NCI-H345 treated with DMSO at 0.1 percent for 48 hours (cell line): ENCODE measurements at regions not wholly inside any gene's neighbourhood (a gene's known extent, or its start where the extent isn't known, plus 50 kb on each side); places are given as distances from the start of the nearest gene placed in this dataset.
"Not testable (repeated sequence)": the region's sequence is repeated elsewhere in the genome, so short reads cannot be mapped to it uniquely, and the experiment has no call there.

ENCODE experiments used
- DNase-seq: peaks from one replicate; lab custom pipeline; 2025; ENCODE audit not compliant: unreplicated experiment; lab: John Stamatoyannopoulos, UW

DNA sequence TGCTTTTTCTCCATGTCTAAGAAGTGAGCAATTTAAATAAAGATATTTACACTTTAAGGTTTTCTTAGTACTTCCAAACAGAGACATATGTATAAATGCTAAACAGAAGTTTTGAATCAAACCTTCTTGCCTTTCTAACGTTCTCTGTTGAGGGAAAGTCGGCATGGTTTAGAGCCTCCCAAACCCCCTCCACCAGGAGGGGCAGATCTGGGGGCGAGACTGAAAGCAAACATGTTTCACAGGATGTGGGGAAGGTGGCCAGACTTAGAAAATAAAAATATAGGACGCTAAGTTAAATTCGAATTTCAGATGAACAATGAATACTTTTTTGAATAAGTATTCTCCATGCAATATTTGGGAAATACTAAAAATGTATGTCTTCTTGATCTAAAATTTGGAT, 208.3 kb upstream of the SHH start:
- DNase-seq = no peak

DNA sequence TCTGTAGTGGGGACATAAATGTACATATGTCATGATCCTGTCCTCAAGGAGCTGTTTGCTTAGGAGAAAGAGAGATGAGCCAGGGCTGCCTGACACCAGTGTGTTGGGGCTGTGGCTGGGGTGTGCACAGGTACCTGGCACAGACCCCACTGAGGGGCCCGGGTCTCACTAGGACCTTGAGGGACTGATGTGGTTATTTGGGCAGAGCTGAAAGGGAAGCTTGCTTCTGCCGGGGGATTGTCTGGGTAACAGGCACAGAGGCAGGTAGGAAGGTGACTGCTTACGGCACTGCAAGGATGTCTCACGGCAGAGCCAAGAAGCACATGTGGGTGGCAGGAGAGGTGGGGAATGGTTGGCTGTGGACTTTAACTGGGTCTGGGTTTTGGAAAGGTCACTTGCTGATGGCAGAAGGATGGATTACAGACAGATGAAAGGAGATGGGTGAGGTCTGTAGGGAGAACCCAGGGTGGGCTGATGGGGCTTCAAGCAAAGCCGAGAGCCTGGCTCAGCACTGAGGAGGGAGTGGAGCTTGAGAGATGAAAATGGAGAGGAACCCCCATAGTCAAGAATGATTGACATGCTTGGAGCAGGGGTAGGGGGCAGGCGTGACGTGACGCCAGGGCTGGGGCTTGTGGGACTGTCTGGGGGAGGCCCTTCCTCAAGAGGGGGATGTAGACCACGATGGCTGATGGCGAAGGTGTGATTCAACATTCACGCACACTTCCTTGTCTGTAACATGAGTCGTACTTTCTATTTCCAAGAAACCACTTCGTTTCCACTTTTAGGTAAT, 207.7 kb upstream of the SHH start:
- no peak for DNase-seq

GRCh38 chr7:156019308-156019707, 207.0 kb upstream of the SHH start:
- no peak for DNase-seq

DNA sequence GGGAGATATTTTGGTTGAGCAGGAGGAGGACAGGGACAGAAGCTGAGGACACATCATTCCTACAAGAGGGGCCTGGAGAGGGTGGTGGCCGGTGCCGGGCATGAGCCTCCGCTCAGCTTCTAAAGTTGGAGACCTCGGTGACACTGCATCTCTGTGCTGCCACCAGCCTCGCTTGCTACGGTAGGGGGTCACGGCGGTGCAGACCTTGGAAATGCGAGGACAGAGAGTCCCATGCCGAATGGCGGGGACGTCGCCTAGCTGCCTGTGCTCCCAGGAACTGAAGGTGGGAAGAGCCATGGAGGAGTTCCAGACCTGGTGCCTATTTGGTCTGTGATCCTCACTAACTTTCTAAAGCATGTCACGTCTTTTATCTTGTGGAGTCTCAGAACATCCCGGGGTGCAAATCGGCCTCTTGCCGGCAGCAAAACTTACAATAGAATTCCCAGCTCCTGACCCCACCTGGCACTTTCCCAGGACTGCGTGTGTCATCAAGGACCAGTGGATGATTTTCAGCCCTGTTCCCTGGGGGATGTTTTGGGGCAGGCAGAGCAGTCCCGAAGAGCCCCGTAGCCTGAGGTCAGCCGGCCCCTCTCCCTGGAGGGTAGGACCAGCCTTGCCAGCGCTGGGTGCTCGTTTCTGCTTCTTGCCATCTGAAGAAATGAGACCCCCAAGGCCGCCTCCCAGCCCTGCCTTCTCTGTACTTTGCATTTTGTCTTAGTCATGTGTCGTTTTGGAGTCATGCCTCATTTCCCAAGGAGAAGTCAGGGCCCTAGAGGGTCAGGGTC, 205.8 kb upstream of the SHH start:
- no peak for DNase-seq

- no peak for DNase-seq
Observed at GRCh38 chr7:156017431-156017830, 205.2 kb upstream of the SHH start.

DNA sequence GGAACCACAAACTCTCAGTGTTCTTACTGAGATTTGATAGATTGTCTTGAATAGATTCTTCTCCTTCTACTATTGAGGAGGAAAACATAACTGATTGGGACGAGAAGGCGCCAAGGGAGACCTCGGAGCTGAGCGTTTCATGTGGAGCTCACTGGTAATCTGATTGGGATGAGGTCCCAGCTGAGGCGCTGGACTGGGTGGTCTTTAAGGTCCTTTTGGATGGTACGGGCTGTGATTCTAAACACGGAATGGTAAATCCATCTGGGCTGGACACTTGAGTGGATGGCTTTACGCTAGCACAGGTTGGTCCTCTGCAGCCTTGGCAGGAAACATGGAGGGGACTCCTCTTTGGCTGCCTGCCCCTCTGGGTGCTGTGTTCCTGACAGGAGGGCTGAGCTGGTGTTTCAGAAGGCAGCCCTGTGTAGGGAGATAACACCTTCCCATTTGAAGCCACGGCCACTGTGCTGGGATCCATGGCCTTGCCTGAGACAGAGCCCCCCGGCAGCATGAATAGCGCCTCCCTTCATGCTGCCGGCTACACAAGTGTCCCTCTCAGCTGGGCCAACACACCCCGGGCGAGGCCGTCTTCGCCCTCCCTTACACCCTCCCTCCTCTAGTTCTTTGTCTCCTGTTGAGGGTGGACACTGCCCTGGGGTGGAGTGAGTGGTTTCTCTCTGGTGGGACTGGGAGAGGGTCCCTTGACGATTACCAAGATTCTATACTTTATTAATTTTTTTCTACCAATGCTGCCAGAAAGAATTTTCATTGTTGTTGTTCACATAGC, 203.2 kb upstream of the SHH start:
- no peak for DNase-seq

- DNase-seq = no peak
Observed at GRCh38 chr7:156014808-156015207, 202.5 kb upstream of the SHH start.

DNA sequence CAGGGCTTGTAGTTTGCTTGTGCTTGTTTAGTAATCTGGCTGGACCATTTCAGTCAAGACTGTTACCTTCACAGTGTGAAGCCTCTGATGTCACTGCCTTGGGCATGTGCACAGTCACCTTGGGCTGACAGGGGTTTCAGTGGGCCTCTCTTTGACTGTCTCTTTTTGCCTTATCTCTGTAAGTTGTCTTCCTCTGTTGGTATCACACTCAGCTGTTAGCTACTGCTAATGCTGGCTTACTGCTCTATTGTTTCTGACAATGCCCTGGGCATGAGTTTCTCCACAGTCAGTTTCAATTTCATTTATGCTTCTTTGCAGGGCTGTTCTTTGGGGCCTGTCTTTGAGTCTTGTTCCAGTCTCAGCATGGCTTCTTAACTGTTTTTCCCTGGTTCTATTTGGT, 201.9 kb upstream of the SHH start:
- no peak for DNase-seq

DNA sequence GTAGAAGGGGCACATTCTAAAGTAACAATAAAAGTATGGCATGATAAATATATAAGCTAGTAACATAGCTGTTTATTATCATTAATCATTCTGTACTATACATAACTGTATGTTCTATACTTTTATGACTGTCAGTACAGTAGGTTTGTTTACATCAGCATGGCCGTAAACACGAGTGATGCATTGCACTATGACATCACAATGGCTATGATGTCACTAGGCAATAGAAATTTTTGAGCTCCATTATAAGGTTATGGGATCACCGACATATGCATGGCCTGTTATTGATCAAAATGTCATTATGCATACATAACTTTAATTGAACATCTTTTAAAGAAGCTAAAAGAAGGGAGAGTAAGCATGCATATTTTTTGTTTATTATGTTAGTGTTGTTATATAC, 200.1 kb upstream of the SHH start:
- no peak for DNase-seq

DNA sequence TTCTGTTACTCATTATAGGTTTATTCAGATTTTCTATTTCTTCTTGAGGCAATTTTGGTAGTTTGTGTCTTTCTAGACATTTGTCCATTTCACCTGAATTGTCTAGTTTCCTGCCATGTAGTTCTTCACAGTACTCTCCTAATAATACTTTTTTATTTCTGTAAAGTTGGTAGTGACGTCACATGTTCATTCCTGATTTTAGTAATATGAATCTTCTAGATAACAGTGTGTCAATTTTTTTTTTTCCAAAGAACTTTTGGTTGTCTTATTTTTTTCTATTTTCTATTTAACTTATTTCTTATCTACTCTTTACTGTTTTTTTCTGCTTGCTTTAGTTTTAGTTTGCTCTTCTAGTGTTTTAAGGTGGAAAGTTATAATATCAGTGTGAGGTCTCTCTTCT, 197.3 kb upstream of the SHH start:
- no peak for DNase-seq

DNA sequence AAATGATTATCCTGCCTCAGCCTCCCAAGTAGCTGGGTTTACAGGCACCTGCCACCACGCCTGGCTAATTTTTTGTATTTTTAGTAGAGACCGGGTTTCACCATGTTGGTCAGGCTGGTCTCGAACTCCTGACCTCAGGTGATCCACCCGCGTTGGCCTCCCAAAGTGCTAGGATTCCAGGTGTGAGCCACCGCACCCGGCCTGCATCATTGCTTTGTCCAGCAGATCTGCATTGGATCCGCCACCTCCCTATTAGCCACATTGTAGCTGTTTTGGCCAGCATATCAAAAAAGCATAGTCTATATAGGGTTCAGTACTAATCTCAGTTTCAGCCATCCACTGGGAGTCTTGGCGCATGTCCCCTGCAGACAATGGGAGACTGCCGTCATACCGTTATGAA, 194.6 kb upstream of the SHH start:
- DNase-seq = not testable (repeated sequence)

GRCh38 chr7:156006024-156006423, 193.8 kb upstream of the SHH start:
- DNase-seq = no peak

DNA sequence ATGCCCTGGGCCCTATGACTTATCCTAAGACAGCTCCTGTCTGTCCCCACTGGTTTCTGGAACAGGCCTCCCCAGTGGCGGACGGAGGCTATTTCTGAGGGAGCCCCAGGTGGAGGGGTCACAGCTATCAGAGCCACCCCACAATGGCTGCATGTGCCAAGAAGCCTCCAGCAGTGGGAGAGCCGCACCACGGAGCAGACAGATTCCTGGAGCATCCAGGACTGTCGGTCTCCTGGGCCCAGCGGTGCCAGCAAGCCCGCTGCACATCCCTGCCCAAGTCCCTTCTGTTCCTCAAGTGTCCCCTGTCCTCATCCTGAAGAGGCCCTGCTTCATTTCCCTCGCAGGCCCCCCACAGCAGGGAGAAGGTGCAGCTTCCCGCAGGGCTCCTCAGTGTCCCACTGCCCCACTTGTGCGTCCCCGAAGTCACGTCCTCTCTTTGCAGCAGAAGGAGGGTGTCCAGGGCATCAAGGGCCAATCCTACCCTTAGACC, 193.0 kb upstream of the SHH start:
- no peak for DNase-seq

DNA sequence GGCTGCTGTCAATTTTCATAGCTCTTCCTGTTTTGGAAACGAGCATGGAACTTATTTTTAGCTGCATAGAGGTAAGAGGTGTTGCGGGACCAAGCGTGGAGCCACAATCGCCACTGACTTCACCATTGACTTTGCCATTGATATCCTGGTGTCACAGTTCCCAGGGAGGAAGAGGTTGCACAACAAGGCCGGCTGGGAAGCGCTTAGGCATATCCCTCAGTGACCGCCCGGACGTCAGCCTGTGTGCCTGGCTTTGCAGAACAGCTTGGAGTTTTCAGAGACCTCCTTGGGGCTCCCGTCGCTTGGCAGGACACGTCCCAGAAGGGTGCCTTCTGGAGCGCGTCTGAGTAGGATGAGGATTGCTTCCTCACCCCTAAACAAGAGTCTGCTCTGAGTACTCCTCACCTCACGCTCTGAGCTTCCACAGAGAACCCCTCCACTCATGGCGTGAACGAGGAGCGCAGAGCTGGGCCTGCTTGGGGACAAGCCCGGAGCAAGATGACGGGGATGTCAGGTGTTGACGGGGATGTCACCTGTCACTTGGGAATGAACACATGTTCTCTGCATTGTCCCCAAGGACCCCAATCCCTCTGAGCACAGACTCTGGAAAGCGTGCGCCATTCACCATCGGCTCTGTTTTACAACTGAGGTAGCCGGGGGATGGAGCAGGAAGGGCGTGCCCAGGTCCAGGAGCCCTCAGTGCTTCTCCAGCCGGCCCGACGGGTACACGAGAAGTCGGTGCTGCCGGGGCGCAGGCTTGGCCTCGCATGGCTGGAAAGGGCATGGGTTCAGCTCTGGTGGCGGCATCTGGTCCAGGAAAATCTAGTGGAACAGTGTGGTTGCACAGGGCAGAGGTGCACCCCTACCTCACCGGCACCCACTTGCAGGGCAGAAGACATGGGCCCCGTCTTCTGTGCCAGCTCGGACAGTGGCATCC, 192.3 kb upstream of the SHH start:
- no peak for DNase-seq

DNA sequence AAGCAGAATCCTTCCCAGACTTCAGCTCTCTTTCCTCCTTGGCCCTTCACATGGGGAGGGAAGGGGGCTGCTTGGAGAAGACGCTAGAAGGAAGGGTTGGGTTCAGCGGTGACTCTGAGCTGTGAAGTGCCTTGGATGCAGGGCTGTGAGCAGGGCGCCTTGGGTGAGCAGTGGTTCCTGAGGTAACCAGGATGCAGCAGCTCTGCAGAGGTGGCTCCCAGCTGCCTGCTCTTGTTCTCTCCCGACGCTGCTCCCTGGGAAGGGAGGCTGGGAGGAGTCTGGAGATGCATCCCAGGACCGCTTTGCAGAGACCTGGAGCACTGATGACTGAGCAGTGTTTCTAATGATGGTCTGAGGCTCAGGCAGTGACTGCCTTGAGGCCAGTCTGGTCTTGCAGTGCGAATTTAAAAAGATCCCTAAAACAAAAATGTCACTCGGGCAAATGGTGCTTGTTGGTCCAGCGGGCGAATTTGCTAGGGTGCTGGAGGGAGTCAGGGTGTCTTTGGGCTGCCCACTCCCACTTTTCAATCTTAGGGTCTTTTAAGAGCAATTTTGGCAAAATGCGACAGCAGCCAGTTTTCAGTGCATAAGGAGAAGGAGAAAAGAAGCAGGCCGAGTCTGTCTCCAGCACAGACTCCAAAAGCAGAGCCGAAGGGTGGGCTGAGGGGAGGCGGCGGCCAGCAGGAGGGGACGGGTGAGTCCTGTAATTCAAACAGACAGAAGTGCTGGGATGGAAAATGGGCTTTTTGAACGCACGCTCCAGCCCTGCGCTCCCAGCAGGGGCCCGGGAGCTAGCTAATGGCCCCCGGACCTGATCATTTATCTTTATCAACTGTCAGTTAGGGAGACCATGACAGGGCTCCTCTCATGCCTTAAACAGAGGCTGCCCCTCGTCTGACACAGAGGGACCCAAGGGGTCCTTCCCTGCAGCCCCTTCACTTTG, 191.2 kb upstream of the SHH start:
- no peak for DNase-seq

GRCh38 chr7:156002362-156003066, 190.3 kb upstream of the SHH start:
- no peak for DNase-seq

DNA sequence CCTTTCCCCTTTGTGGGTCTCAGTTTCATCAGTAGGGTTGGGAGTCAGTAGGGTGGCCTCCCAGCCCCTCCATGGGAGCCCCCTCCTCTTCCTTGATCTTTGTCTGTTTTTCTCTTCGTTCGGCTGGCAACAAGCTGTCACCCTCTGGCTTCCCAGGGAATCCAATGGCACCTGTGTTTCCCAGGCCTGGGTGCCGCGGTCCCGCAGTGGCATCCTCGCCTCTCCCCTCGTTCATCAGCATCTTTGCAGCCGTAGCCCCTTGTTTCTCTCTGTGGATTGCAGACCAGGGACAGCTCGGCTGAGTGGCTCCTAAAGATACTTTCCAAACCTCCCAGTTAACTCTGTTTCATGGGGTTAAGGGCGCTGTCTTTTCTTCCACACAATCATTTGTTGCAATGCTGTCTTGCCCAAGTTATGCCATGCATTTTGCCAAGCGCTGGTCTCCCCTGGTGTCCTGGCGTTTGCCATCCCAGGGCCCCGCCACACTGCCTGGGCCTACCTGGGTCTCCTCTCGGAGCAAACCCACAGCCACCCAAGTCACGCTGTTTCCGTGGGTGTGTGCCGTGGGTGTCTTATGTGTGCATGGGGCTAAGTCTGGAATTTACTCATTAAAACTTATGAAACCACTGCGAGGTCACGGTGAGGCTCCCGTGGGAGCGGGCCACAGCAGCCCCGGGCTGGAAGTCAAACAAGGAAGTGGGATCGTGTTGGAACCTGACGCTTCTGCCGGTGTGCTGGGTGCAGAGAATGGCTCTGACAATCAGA, 189.4 kb upstream of the SHH start:
- DNase-seq = no peak
